ENCODE measurements at regions not wholly inside any gene's neighbourhood (a gene's known extent, or its start where the extent isn't known, plus 50 kb on each side); places are given as distances from the start of the nearest gene placed in this dataset.

- Histone ChIP-seq H3K79me2 (ENCODE audit: control insufficient read depth, low read length) (no peaks in the 10 kb centered on the region), H3K4me3 (ENCODE audit: low read length) (no peak overlapping the region), H3K27ac (ENCODE audit: low read depth, low read length) (no peak overlapping the region), H3F3A (ENCODE audit: control insufficient read depth, insufficient read depth) (no peaks in the 10 kb centered on the region), H3K4me1 (ENCODE audit: control insufficient read depth, low read length) (no peaks in the 10 kb centered on the region), H3K27me3 (ENCODE audit: control insufficient read depth, low read length) (no peaks in the 10 kb centered on the region), H4K20me1 (ENCODE audit: control insufficient read depth, insufficient read depth, low read depth, low read length) (no peaks in the 10 kb centered on the region), H3K36me3 (ENCODE audit: control insufficient read depth, low read length) (no peaks in the 10 kb centered on the region), H3K9me2 (replicated peaks; ENCODE audit: control insufficient read depth, low read length) (no peaks in the 10 kb centered on the region), H3K4me2 (ENCODE audit: low read length) (no peak overlapping the region), H3K9me3 (ENCODE audit: control insufficient read depth, insufficient read depth, low read length) (no peaks in the 10 kb centered on the region)
- no peak for TF ChIP-seq EZH2phosphoT487 (IDR thresholded peaks at IDR 0.05; ENCODE audit: borderline replicate concordance, low read length)
- TF ChIP-seq CTCF (IDR thresholded peaks at IDR 0.05; ENCODE audit: low read depth, low read length, poor library complexity, severe bottlenecking): no peak
These were observed 150.9 kb downstream of the URI1 start for GRCh38 chr19:30092721-30093569.

- H3K9me3 ChIP-seq (ENCODE audit: control insufficient read depth, insufficient read depth, low read length): no peaks in the 10 kb centered on the region
- H3K27me3 ChIP-seq (ENCODE audit: control insufficient read depth, low read length): no peaks in the 10 kb centered on the region
- H3K36me3 ChIP-seq (ENCODE audit: control insufficient read depth, low read length): no peaks in the 10 kb centered on the region
- H3F3A ChIP-seq (ENCODE audit: control insufficient read depth, insufficient read depth): no peaks in the 10 kb centered on the region
- no peak overlapping the region for H3K4me2 ChIP-seq (ENCODE audit: low read length)
- H3K4me3 ChIP-seq (ENCODE audit: low read length): no peak overlapping the region
- no peaks in the 10 kb centered on the region for H3K79me2 ChIP-seq (ENCODE audit: control insufficient read depth, low read length)
- no peak overlapping the region for H3K27ac ChIP-seq (ENCODE audit: low read depth, low read length)
- TF ChIP-seq CTCF (IDR thresholded peaks at IDR 0.05; ENCODE audit: low read depth, low read length, poor library complexity, severe bottlenecking) (no peak), EZH2phosphoT487 (IDR thresholded peaks at IDR 0.05; ENCODE audit: borderline replicate concordance, low read length) (no peak)
- H3K9me2 ChIP-seq (replicated peaks; ENCODE audit: control insufficient read depth, low read length): no peaks in the 10 kb centered on the region
- H3K4me1 ChIP-seq (ENCODE audit: control insufficient read depth, low read length): no peaks in the 10 kb centered on the region
- H4K20me1 ChIP-seq (ENCODE audit: control insufficient read depth, insufficient read depth, low read depth, low read length): no peaks in the 10 kb centered on the region
These were observed 152.1 kb downstream of the URI1 start for GRCh38 chr19:30093966-30094755.

GRCh38 chr19:30094756-30095140 is 152.7 kb downstream of the URI1 start:
- H3K4me2 ChIP-seq (ENCODE audit: low read length): no peak overlapping the region
- no peaks in the 10 kb centered on the region for H3K4me1 ChIP-seq (ENCODE audit: control insufficient read depth, low read length)
- H3K27ac ChIP-seq (ENCODE audit: low read depth, low read length): no peak overlapping the region
- no peaks in the 10 kb centered on the region for H3K9me3 ChIP-seq (ENCODE audit: control insufficient read depth, insufficient read depth, low read length)
- TF ChIP-seq EZH2phosphoT487 (IDR thresholded peaks at IDR 0.05; ENCODE audit: borderline replicate concordance, low read length) (no peak), CTCF (IDR thresholded peaks at IDR 0.05; ENCODE audit: low read depth, low read length, poor library complexity, severe bottlenecking) (no peak)
- no peaks in the 10 kb centered on the region for H3K27me3 ChIP-seq (ENCODE audit: control insufficient read depth, low read length)
- H3K79me2 ChIP-seq (ENCODE audit: control insufficient read depth, low read length): no peaks in the 10 kb centered on the region
- no peaks in the 10 kb centered on the region for H3K36me3 ChIP-seq (ENCODE audit: control insufficient read depth, low read length)
- H3K4me3 ChIP-seq (ENCODE audit: low read length): no peak overlapping the region
- no peaks in the 10 kb centered on the region for H3K9me2 ChIP-seq (replicated peaks; ENCODE audit: control insufficient read depth, low read length)
- H3F3A ChIP-seq (ENCODE audit: control insufficient read depth, insufficient read depth): no peaks in the 10 kb centered on the region
- no peaks in the 10 kb centered on the region for H4K20me1 ChIP-seq (ENCODE audit: control insufficient read depth, insufficient read depth, low read depth, low read length)

Data from DOHH2 (cell line).